Upper lobe of left lung (tissue), 6 donors: ENCODE measurements at regions not wholly inside any gene's neighbourhood (a gene's known extent, or its start where the extent isn't known, plus 50 kb on each side); places are given as distances from the start of the nearest gene placed in this dataset.

Experiments
- ATAC-seq, 2 donors: fragments of 200-7000 bp; cut with Tn5 transposase; one replicate each; pipeline ENCODE4 v1.9.1; 2022; ENCODE audit warnings: mild to moderate bottlenecking in 2 of 2, moderate library complexity in 2 of 2; ENCODE audit not compliant: low FRiP score in 2 of 2
- DNase-seq, 2 donors: peaks; one replicate each; pipeline ENCODE4 v3.0.0-alpha.2; 2019 to 2020
- H3K27ac ChIP-seq, 4 donors: fragments of 200-600 bp; sonication (generic); one replicate each; pipeline ENCODE4 v1.5.1; 2016 to 2019
- H3K27me3 ChIP-seq, 4 donors: fragments of 200-600 bp; sonication (generic); one replicate each; pipeline ENCODE4 v1.5.1; 2017 to 2019
- H3K36me3 ChIP-seq, 4 donors: fragments of 200-600 bp; sonication (generic); one replicate each; pipeline ENCODE4 v1.5.1; 2016 to 2019
- H3K4me1 ChIP-seq, 4 donors: fragments of 200-600 bp; sonication (generic); one replicate each; pipeline ENCODE4 v1.5.1; 2018 to 2019
- H3K4me3 ChIP-seq, 4 donors: fragments of 200-600 bp; sonication (generic); one replicate each; pipeline ENCODE4 v1.5.1; 2017 to 2019; ENCODE audit warnings: mild to moderate bottlenecking in 2 of 4, moderate library complexity in 1 of 4
- H3K9me3 ChIP-seq, 4 donors: fragments of 200-600 bp; sonication (generic); one replicate each; pipeline ENCODE4 v1.5.1; 2018 to 2019
- CTCF ChIP-seq, 6 experiments: fragments of 450-650 bp in 4 of 6; fragments of 200-600 bp in 2 of 6; sonication (generic) in 2 of 6; IDR thresholded peaks; one replicate each; pipeline ENCODE4 v1.5.1; 2016 to 2019; ENCODE audit warnings: antibody characterized with exemption in 6 of 6
- EP300 ChIP-seq, 4 donors: sonication (generic); formaldehyde crosslinking; IDR thresholded peaks; one replicate each; pipeline ENCODE4 v1.5.1; 2017; ENCODE audit warnings: antibody characterized with exemption in 4 of 4, control low read depth in 2 of 4
- POLR2A ChIP-seq, 4 donors: fragments of 450-650 bp; IDR thresholded peaks; one replicate each; pipeline ENCODE4 v1.5.1; 2016 to 2017; ENCODE audit warnings: antibody characterized with exemption in 4 of 4, mild to moderate bottlenecking in 2 of 4
- POLR2AphosphoS5 ChIP-seq, 2 donors: sonication (generic); formaldehyde crosslinking; IDR thresholded peaks; one replicate each; pipeline ENCODE4 v1.5.1; 2017; ENCODE audit warnings: antibody characterized with exemption in 2 of 2
- WGBS, 2 donors: methylation state at CpG; one replicate each; pipeline ENCODE4 v1.1.5; 2017 to 2018; 5-methylcytosine and 5-hydroxymethylcytosine counted together
- donor health status: DM: no; HTN: no; CAD: no; lungs with moderate emphysema.
- donor health status: DM: no; HTN: yes; CAD: no; lungs with severe emphysema.

GRCh38 chr1:55586771-55587170, 371.6 kb upstream of the USP24 start:
- no peak overlapping the region for H3K27ac ChIP-seq
- WGBS, 2 donors = 88 to 90% methylated on average over 3 of the region's 3 CpGs
- DNase-seq = no peak
- H3K9me3 ChIP-seq = no peaks in the 10 kb centered on the region
- H3K36me3 ChIP-seq = no peaks in the 10 kb centered on the region
- ATAC-seq = no peak
- TF ChIP-seq CTCF (IDR thresholded peaks at IDR 0.05) = no peak
- no peak for TF ChIP-seq EP300 (IDR thresholded peaks at IDR 0.05)
- TF ChIP-seq POLR2AphosphoS5 (IDR thresholded peaks at IDR 0.05) = no peak
- no peaks in the 10 kb centered on the region for H3K27me3 ChIP-seq
- peaks cover 0 to 7% (median 4%) of the 10 kb centered on the region in 4 donors for H3K4me1 ChIP-seq
- no peak overlapping the region for H3K4me3 ChIP-seq

GRCh38 chr1:55585402-55585792, 370.2 kb upstream of the USP24 start:
- DNase-seq = no peak
- 80 to 87% methylated on average over 3 of the region's 3 CpGs for WGBS, 2 donors
- no peak for ATAC-seq
- peaks cover 0 to 7% (median 5%) of the 10 kb centered on the region in 4 donors for H3K4me1 ChIP-seq
- no peaks in the 10 kb centered on the region for H3K9me3 ChIP-seq
- TF ChIP-seq CTCF (IDR thresholded peaks at IDR 0.05) (no peak), POLR2AphosphoS5 (IDR thresholded peaks at IDR 0.05) (no peak), POLR2A (IDR thresholded peaks at IDR 0.05) (no peak), EP300 (IDR thresholded peaks at IDR 0.05) (no peak)
- H3K27me3 ChIP-seq = no peaks in the 10 kb centered on the region
- H3K4me3 ChIP-seq = no peak overlapping the region
- no peaks in the 10 kb centered on the region for H3K36me3 ChIP-seq
- H3K27ac ChIP-seq = no peak overlapping the region

GRCh38 chr1:55584526-55585401, 369.6 kb upstream of the USP24 start:
- H3K9me3 ChIP-seq = no peaks in the 10 kb centered on the region
- no peak for TF ChIP-seq POLR2A (IDR thresholded peaks at IDR 0.05)
- no peak for TF ChIP-seq CTCF (IDR thresholded peaks at IDR 0.05)
- TF ChIP-seq POLR2AphosphoS5 (IDR thresholded peaks at IDR 0.05) = no peak
- TF ChIP-seq EP300 (IDR thresholded peaks at IDR 0.05) = no peak
- WGBS, 2 donors = 71 to 77% methylated on average over 2 of the region's 2 CpGs
- H3K27me3 ChIP-seq = no peaks in the 10 kb centered on the region
- peaks cover 0 to 6% (median 3%) of the 10 kb centered on the region in 4 donors for H3K4me1 ChIP-seq
- H3K36me3 ChIP-seq = no peaks in the 10 kb centered on the region
- H3K4me3 ChIP-seq = no peak overlapping the region
- no peak overlapping the region for H3K27ac ChIP-seq
- ATAC-seq (no peak), DNase-seq (no peak)

- TF ChIP-seq CTCF (IDR thresholded peaks at IDR 0.05) (no peak), EP300 (IDR thresholded peaks at IDR 0.05) (no peak), POLR2AphosphoS5 (IDR thresholded peaks at IDR 0.05) (no peak), POLR2A (IDR thresholded peaks at IDR 0.05) (no peak)
- H3K27ac ChIP-seq = no peak overlapping the region
- ATAC-seq = no peak
- H3K27me3 ChIP-seq = no peaks in the 10 kb centered on the region
- H3K36me3 ChIP-seq = no peaks in the 10 kb centered on the region
- no peak overlapping the region for H3K4me3 ChIP-seq
- H3K9me3 ChIP-seq = no peaks in the 10 kb centered on the region
- peaks cover 0 to 4% (median 0%) of the 10 kb centered on the region in 4 donors for H3K4me1 ChIP-seq
- WGBS, 2 donors = 86% methylated on average over 4 of the region's 4 CpGs
- DNase-seq = no peak
These were observed 366.9 kb upstream of the USP24 start for GRCh38 chr1:55582084-55582483.
